ENCODE measurements at regions not wholly inside any gene's neighbourhood (a gene's known extent, or its start where the extent isn't known, plus 50 kb on each side); places are given as distances from the start of the nearest gene placed in this dataset.

DNA sequence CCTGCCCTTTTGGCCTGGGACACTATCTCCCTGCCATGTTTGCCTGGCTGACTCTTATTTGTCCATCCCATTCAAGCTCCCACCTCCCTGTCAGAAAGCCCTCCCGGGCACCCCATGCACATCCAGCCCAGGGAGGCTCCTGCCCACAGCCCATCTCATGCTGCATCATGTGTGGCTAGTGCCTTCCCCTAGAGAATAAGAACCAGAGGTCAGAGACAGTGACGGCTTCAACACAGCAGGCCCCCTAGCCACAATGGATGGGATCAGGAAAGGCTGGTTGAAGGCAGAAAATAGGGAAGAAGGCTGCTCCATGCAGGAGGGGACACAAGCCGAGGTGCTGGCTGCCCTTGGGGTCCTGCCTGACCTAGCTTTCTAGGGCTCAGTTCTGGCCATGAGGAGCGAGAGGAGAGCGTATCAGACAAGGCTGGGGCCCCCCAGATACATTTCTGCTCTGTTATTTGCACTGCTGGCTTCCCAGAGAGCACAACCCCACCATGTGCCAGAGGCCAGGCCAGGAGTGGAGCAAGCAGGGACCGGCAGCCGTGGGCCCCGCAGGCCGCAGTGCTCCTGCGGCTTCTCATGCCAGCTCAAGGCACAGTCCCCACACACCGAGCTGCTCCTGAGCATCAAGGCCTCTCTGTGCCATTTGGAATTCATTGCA lies 161.1 kb upstream of the ZMIZ1 start:
- Mint-ChIP-seq H3K9me3 (ENCODE audit: insufficient read depth) (no peaks in the 10 kb centered on the region), H3K4me3 (no peak overlapping the region), H3K27ac (no peak overlapping the region), H3K27me3 (peaks cover 13% of the 10 kb centered on the region), H3K4me1 (no peaks in the 10 kb centered on the region)
- Histone ChIP-seq H4K20me1 (ENCODE audit: control insufficient read depth, insufficient read depth, low read length, poor library complexity, severe bottlenecking) (no peaks in the 10 kb centered on the region), H3K27ac (ENCODE audit: low read length in 2 of 2) (no peak overlapping the region), H3K36me3 (replicated peaks in 1 of 2; ENCODE audit: control extremely low read depth in 1 of 2, control insufficient read depth in 1 of 2, extremely low read depth in 1 of 2, insufficient read depth in 2 of 2, low read length in 1 of 2) (no peaks in the 10 kb centered on the region), H3K4me1 (ENCODE audit: control insufficient read depth in 2 of 2, insufficient read depth in 2 of 2, low read length in 2 of 2) (no peaks in the 10 kb centered on the region), H3K27me3 (replicated peaks in 1 of 4; ENCODE audit: control extremely low read depth in 1 of 4, control insufficient read depth in 3 of 4, insufficient read depth in 4 of 4, low read length in 3 of 4) (no peaks in the 10 kb centered on the region), H3K4me2 (replicated peaks; ENCODE audit: low read depth, low read length, poor library complexity, severe bottlenecking) (no peak overlapping the region), H3K9ac (ENCODE audit: low read length) (no peak overlapping the region), H3K9me3 (ENCODE audit: control extremely low read depth in 1 of 3, control insufficient read depth in 2 of 3, insufficient read depth in 1 of 3, low read length in 2 of 3) (no peaks in the 10 kb centered on the region), H3K4me3 (ENCODE audit: control extremely low read depth in 1 of 5, extremely low read depth in 1 of 5, insufficient read depth in 1 of 5, low read depth in 2 of 5, low read length in 4 of 5) (no peak overlapping the region), H2AFZ (ENCODE audit: insufficient read depth, low read depth, low read length, poor library complexity, severe bottlenecking) (no peak overlapping the region), H3K79me2 (ENCODE audit: control insufficient read depth, insufficient read depth, low read length) (no peaks in the 10 kb centered on the region)
- POLR2A ChIA-PET = no interaction called here
- intact Hi-C loops (cut with micrococcal nuclease) = no loop called here
- DNase-seq (no peak), ATAC-seq (ENCODE audit: low read depth) (no peak)
- CTCF ChIA-PET = no interaction called here
- TF ChIP-seq, protein P1, sequence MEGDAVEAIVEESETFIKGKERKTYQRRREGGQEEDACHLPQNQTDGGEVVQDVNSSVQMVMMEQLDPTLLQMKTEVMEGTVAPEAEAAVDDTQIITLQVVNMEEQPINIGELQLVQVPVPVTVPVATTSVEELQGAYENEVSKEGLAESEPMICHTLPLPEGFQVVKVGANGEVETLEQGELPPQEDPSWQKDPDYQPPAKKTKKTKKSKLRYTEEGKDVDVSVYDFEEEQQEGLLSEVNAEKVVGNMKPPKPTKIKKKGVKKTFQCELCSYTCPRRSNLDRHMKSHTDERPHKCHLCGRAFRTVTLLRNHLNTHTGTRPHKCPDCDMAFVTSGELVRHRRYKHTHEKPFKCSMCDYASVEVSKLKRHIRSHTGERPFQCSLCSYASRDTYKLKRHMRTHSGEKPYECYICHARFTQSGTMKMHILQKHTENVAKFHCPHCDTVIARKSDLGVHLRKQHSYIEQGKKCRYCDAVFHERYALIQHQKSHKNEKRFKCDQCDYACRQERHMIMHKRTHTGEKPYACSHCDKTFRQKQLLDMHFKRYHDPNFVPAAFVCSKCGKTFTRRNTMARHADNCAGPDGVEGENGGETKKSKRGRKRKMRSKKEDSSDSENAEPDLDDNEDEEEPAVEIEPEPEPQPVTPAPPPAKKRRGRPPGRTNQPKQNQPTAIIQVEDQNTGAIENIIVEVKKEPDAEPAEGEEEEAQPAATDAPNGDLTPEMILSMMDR (IDR thresholded peaks at IDR 0.05) = no peak
- TF ChIP-seq EZH2 (IDR thresholded peaks at IDR 0.05; ENCODE audit: borderline replicate concordance, insufficient read depth, low read depth, low read length, poor library complexity, severe bottlenecking) = no peak
- WGBS (ENCODE audit: insufficient coverage) = 92% methylated on average over 11 of the region's 11 CpGs

DNA sequence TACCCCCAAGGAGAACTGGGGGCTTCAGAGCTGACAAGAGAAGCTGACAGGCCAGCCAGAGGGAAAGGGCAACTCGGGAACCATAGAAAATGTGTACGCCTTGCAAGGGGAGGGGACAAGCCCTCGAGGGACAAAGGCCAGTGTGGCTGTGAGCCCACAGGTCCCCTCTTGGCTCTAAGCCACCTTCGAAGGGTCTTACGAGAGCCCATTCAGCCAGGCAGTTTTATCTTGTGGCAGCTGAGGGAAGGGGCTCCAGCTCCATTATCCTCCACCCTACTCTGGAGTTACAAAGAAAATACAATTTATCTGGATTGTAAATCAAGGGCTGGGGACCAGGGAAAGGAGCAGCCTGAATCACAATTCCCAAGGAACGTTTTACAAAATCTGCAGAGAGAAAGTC lies 159.5 kb upstream of the ZMIZ1 start:
- H3K4me3 Mint-ChIP-seq = no peak overlapping the region
- Histone ChIP-seq H3K4me2 (replicated peaks; ENCODE audit: low read depth, low read length, poor library complexity, severe bottlenecking) (no peak overlapping the region), H4K20me1 (ENCODE audit: control insufficient read depth, insufficient read depth, low read length, poor library complexity, severe bottlenecking) (no peaks in the 10 kb centered on the region), H3K4me3 (ENCODE audit: control extremely low read depth in 1 of 5, extremely low read depth in 1 of 5, insufficient read depth in 1 of 5, low read depth in 2 of 5, low read length in 4 of 5) (no peak overlapping the region), H2AFZ (ENCODE audit: insufficient read depth, low read depth, low read length, poor library complexity, severe bottlenecking) (no peak overlapping the region), H3K4me1 (ENCODE audit: control insufficient read depth in 2 of 2, insufficient read depth in 2 of 2, low read length in 2 of 2) (peaks cover 0 to under 1% of the 10 kb centered on the region in 2 donors), H3K9ac (ENCODE audit: low read length) (no peak overlapping the region), H3K9me3 (ENCODE audit: control extremely low read depth in 1 of 3, control insufficient read depth in 2 of 3, insufficient read depth in 1 of 3, low read length in 2 of 3) (no peaks in the 10 kb centered on the region), H3K27ac (ENCODE audit: low read length in 2 of 2) (no peak overlapping the region), H3K27me3 (replicated peaks in 1 of 4; ENCODE audit: control extremely low read depth in 1 of 4, control insufficient read depth in 3 of 4, insufficient read depth in 4 of 4, low read length in 3 of 4) (peaks cover 0 to 5% (median 0%) of the 10 kb centered on the region in 4 experiments), H3K36me3 (replicated peaks in 1 of 2; ENCODE audit: control extremely low read depth in 1 of 2, control insufficient read depth in 1 of 2, extremely low read depth in 1 of 2, insufficient read depth in 2 of 2, low read length in 1 of 2) (no peaks in the 10 kb centered on the region), H3K79me2 (ENCODE audit: control insufficient read depth, insufficient read depth, low read length) (no peaks in the 10 kb centered on the region)
- DNase-seq (no peak), ATAC-seq (ENCODE audit: low read depth) (no peak)
- POLR2A ChIA-PET = no interaction called here
- peaks cover 2% of the 10 kb centered on the region for H3K4me1 Mint-ChIP-seq
- WGBS (ENCODE audit: insufficient coverage) = 100% methylated on average over 4 of the region's 6 CpGs
- intact Hi-C loops (cut with micrococcal nuclease) = no loop called here
- CTCF ChIA-PET = no interaction called here
- TF ChIP-seq, protein P1 (IDR thresholded peaks at IDR 0.05) = no peak
- no peak for TF ChIP-seq EZH2 (IDR thresholded peaks at IDR 0.05; ENCODE audit: borderline replicate concordance, insufficient read depth, low read depth, low read length, poor library complexity, severe bottlenecking)
- no peak overlapping the region for H3K27ac Mint-ChIP-seq
- H3K27me3 Mint-ChIP-seq = peaks cover 13% of the 10 kb centered on the region
- no peaks in the 10 kb centered on the region for H3K9me3 Mint-ChIP-seq (ENCODE audit: insufficient read depth)
